Gastrocnemius medialis (tissue), 4 donors: ENCODE measurements at regions not wholly inside any gene's neighbourhood (a gene's known extent, or its start where the extent isn't known, plus 50 kb on each side); places are given as distances from the start of the nearest gene placed in this dataset.

Experiments used
- CTCF ChIP-seq, 5 experiments: fragments of 450-650 bp in 3 of 5; fragments of 200-600 bp in 2 of 5; sonication (generic) in 2 of 5; IDR thresholded peaks in 4 of 5; conservative IDR thresholded peaks in 1 of 5; 1 replicate in 4 of 5; 2 replicates in 1 of 5; pipeline ENCODE4 v1.5.1; 2016 to 2019; ENCODE audit warnings: antibody characterized with exemption in 5 of 5, mild to moderate bottlenecking in 3 of 5, moderate library complexity in 3 of 5
- POLR2A ChIP-seq, 2 donors: fragments of 450-650 bp; IDR thresholded peaks; one replicate each; pipeline ENCODE4 v1.6.1; 2017; ENCODE audit warnings: antibody characterized with exemption in 2 of 2, mild to moderate bottlenecking in 2 of 2, moderate library complexity in 2 of 2

DNA sequence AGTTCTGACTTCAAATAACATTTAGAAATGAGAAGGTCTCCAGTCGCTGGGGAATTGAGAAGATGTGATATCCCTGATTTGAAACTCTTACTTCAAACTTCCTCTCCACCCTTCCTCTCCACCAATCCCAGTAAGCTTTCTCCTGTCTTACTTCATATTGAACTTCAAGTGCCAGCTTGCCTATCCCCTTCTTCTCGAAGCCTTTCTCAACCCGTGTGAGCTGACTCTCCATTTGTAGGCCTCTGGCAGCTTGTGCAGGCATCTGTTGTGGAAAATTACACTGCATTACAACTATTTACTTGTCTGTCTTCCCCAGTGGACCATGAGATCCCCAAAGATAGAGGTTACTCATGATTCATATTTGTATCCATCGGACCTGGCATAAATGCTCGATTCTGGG, 280.8 kb upstream of the CDH5 start:
- TF ChIP-seq CTCF (IDR thresholded peaks at IDR 0.05 in 4 of 5, conservative IDR thresholded peaks at IDR 0.05 in 1 of 5): no peak
- no peak for TF ChIP-seq POLR2A (IDR thresholded peaks at IDR 0.05)
